GM12872 (cell line): ENCODE measurements at regions not wholly inside any gene's neighbourhood (a gene's known extent, or its start where the extent isn't known, plus 50 kb on each side); places are given as distances from the start of the nearest gene placed in this dataset.

Source experiments
- TF ChIP-seq, protein P1 (sequence below): IDR thresholded peaks from 3 replicates; pipeline ENCODE4 v1.5.1; 2011; ENCODE audit warnings: low read depth, mild to moderate bottlenecking, low read length, moderate library complexity; ENCODE audit not compliant: insufficient read depth

DNA sequence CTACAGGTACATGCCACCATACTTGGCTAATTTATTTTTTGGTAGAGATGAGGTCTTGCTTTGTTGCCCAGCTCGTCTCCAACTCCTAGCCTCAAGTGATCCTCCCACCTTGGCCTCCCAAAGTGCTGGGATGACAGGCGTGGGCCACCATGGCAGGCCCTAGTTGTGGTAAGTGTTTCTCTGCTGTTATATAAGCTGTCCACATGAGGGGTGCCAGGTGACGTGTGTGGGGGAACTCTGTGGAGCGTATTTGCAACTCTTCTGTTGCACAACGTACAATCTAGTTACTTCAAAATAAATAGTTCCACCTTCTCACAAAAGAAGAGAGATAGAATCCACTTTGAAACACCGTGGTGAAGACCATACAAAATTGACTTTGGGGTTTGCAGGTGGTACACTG lies 125.1 kb downstream of the NCOR2 start:
- TF ChIP-seq, protein P1, sequence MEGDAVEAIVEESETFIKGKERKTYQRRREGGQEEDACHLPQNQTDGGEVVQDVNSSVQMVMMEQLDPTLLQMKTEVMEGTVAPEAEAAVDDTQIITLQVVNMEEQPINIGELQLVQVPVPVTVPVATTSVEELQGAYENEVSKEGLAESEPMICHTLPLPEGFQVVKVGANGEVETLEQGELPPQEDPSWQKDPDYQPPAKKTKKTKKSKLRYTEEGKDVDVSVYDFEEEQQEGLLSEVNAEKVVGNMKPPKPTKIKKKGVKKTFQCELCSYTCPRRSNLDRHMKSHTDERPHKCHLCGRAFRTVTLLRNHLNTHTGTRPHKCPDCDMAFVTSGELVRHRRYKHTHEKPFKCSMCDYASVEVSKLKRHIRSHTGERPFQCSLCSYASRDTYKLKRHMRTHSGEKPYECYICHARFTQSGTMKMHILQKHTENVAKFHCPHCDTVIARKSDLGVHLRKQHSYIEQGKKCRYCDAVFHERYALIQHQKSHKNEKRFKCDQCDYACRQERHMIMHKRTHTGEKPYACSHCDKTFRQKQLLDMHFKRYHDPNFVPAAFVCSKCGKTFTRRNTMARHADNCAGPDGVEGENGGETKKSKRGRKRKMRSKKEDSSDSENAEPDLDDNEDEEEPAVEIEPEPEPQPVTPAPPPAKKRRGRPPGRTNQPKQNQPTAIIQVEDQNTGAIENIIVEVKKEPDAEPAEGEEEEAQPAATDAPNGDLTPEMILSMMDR, result no peak

DNA sequence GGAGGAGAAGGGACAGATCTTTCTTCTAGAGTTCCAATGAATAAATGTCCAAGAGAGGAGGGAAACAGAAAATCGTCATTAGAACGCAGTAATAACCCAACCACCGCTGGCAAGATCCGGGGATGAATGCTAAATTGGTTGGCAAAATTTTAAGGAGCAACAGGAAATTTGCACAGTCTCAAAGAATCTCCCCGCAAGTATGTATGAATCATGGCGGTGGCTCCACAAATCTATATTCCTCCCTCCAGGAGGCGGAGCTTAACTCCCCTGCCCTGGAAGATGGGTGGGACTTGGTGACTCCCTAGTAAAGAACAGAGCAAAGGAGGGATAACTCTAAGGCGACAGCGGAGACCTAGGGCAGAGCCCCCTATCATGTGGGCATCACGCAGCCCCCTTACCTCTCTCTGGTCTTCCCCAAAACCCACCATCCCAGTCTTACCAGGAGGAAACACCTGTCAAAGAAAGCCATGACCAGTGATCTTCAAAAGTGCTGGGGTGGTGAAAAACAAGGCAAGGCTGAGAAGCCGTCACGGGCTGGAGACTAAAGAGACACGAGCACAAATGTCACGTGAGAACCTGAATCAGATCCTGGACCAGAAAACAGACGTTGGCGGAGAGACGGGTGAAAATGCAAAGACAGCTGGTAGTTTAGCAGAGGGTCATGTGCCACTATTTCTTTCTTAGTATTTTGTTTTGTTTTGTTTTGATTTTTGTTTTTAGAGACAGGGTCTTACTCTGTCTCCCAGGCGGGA lies 125.8 kb downstream of the NCOR2 start:
- TF ChIP-seq, protein P1, result no peak

DNA sequence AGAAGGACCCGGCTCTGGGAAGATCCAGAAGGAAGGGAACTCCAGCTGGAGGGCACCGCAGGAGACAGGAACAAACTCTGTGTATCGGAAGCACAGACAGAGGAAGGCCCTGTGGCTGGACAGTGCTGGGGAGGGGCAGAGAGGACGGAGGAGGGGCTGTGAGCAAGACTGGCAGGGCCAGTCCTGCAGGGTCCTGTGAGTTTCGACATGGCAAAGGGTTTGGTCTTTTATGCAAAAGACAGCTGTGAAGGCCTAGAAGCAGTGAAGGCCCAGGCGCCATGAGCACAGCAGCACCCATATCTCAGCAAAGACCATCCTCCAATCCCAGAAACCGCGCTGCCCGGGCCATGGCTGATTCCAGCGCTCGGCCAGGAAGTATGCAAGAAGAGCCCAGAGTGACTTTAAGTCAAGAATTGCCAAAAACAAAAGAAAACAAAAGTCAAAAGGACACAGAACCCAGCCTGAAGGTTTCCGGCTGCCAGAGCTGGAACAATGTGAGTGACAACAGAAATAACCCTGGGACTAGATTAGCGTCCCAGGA lies 126.5 kb downstream of the NCOR2 start:
- TF ChIP-seq, protein P1, result no peak

DNA sequence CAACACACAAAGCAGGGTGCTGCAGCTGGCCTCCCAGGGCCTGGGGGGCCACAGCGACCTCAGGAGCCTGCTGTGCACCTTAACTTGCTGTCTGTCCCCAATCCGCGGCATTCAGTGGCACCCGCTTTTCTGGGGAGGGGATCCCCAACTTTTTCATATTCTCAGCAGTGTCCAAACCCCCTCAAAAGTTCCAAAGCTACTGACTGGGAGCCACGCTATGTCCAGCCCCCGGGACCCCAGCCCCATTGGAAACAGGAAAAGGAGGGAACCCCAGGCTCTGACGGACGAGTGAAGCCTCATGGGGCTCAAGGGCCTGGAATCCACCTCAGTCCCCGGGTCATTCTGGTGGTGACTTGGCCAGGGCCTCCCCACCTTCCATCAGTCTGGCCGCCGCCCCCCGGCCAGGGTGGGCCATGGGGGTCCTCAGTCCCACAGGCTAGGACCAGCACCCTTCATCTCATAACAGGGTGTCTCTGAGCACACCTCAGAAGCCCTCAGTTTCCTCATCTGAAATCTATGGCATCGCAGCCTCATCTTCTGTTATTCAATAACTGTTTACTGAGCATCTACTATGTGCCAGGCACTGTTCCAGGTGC lies 127.3 kb downstream of the NCOR2 start:
- TF ChIP-seq, protein P1, result no peak

DNA sequence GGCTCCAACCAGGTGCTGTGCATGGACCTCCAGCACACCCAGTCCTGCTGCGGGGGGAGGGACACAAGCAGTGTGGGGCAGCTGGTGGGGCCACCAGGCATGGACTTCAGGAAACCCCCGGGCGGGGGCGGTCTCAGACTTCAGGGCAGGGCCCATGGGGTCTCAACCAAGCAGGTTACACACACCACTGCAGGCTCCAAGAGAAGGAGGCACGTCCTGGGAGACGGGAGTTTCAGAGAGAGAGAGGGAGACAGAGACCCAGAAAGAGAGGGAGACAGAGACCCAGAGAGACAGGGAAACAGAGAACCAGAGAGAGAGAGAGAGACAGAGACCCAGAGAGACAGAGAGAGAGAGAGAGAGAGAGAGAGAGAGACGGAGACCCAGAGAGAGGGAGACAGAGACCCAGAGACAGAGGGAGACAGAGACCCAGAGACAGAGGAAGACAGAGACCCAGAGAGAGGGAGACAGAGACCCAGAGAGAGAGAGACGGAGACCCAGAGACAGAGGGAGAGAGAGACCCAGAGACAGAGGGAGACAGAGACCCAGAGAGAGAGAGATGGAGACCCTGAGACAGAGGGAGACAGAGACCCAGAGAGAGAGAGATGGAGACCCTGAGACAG lies 128.9 kb downstream of the NCOR2 start:
- TF ChIP-seq, protein P1, result no peak

DNA sequence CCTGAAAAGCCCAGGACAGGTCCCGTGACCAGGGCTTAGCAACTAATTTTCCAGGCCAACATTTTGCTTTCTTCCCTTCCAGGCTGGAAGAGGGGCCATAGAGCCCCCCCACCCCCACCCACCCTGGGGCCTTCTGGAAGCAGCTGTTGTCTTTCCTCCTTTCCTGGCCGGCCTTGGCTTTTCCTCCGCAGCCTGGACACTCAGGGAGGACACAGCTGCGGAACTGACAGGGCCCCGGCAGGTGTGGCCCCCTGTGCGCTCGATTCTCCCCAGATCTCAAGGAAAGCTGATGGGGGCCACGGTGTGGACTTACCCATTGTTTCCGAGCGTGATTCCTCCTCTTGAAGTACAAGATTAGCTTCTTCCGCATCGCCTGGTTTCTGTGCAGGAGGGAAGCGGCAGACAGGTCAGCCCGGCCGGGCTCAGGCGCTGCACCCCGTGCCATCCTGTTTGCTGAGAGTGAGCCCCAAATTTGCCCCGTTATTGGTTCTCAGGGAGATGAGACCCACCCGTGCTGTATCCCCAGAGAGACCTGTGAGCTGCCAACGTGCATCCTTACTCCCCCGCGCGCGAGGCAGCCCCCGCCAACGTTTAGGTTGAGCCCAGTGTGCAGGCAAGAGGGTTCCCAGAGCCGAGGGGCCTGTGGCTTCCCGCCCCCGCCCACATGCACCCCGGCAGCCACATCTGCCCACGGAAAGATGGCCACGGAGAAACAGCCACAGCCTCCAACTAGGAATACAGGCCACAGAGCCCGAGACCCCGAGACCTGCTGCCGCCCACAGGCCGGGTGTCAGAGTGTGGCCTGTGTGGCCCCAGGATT lies 129.6 kb downstream of the NCOR2 start:
- TF ChIP-seq, protein P1, result no peak

DNA sequence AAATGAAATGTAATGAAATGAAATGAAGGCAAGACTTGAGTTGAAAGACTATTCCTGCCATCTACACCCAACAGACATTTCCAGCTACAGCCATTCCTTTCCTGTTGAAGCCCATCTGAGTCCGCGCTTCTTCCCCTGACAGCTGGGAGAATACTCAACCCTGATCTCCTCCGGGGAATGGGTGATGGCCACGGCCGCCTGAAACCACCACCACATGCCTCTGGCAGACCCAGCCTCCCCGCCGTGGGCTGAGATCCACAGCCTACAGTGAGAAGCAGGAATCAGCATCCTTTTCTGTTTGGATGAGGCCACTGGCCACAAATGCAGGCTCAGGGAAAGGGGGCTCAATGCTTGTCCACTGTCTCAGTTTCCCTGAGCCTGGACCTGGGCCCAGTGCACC lies 130.3 kb downstream of the NCOR2 start:
- TF ChIP-seq, protein P1, result no peak
